ENCODE measurements at regions not wholly inside any gene's neighbourhood (a gene's known extent, or its start where the extent isn't known, plus 50 kb on each side); places are given as distances from the start of the nearest gene placed in this dataset.
"Not testable (repeated sequence)": the region's sequence is repeated elsewhere in the genome, so short reads cannot be mapped to it uniquely, and the experiment has no call there.

GRCh38 chr4:138473339-138473738 lies 231.2 kb upstream of the SLC7A11 start:
- ATAC-seq (ENCODE audit: insufficient read depth, low FRiP score) (no peak), DNase-seq (no peak)
- no peaks in the 10 kb centered on the region for H3K4me1 ChIP-seq (ENCODE audit: control insufficient read depth in 5 of 5, insufficient read depth in 5 of 5, low read length in 5 of 5)
- H3K9me3 ChIP-seq (ENCODE audit: control insufficient read depth in 4 of 4, insufficient read depth in 3 of 4, low read length in 3 of 4) = peaks cover 0 to 3% (median under 1%) of the 10 kb centered on the region in 4 donors
- H3K9ac ChIP-seq (ENCODE audit: insufficient read depth in 1 of 2, low read length in 2 of 2) = no peak overlapping the region
- WGBS, 2 donors = 97 to 98% methylated on average over 4 of the region's 4 CpGs
- H3K27ac ChIP-seq (ENCODE audit: low read depth in 1 of 2, low read length in 1 of 2) = no peak overlapping the region
- no peaks in the 10 kb centered on the region for H3K36me3 ChIP-seq (ENCODE audit: control insufficient read depth in 4 of 4, insufficient read depth in 4 of 4, low read length in 4 of 4)
- H3K27me3 ChIP-seq (ENCODE audit: control insufficient read depth in 3 of 3, insufficient read depth in 3 of 3, low read length in 2 of 3) = no peaks in the 10 kb centered on the region
- TF ChIP-seq CTCF (IDR thresholded peaks at IDR 0.05; ENCODE audit: control extremely low read depth, extremely low read depth) = no peak
- H3K4me3 ChIP-seq = no peak overlapping the region

GRCh38 chr4:138460477-138461414 lies 218.6 kb upstream of the SLC7A11 start:
- DNase-seq = no peak
- 75 to 85% methylated on average over 6 of the region's 6 CpGs for WGBS, 2 donors
- Histone ChIP-seq H3K9ac (ENCODE audit: insufficient read depth in 1 of 2, low read length in 2 of 2) (no peak overlapping the region), H3K9me3 (ENCODE audit: control insufficient read depth in 4 of 4, insufficient read depth in 3 of 4, low read length in 3 of 4) (no peaks in the 10 kb centered on the region), H3K4me1 (ENCODE audit: control insufficient read depth in 5 of 5, insufficient read depth in 5 of 5, low read length in 5 of 5) (peaks cover 0 to 4% (median 0%) of the 10 kb centered on the region in 5 donors), H3K27ac (ENCODE audit: low read depth in 1 of 2, low read length in 1 of 2) (no peak overlapping the region), H3K36me3 (ENCODE audit: control insufficient read depth in 4 of 4, insufficient read depth in 4 of 4, low read length in 4 of 4) (no peaks in the 10 kb centered on the region), H3K4me3 (no peak overlapping the region), H3K27me3 (ENCODE audit: control insufficient read depth in 3 of 3, insufficient read depth in 3 of 3, low read length in 2 of 3) (no peaks in the 10 kb centered on the region)
- TF ChIP-seq CTCF (IDR thresholded peaks at IDR 0.05; ENCODE audit: control extremely low read depth, extremely low read depth) = no peak
- ATAC-seq (ENCODE audit: insufficient read depth, low FRiP score) = no peak

- ATAC-seq (ENCODE audit: insufficient read depth, low FRiP score) = no peak
- no peak for DNase-seq
- Histone ChIP-seq H3K4me3 (no peak overlapping the region), H3K27ac (ENCODE audit: low read depth in 1 of 2, low read length in 1 of 2) (no peak overlapping the region), H3K9ac (ENCODE audit: insufficient read depth in 1 of 2, low read length in 2 of 2) (no peak overlapping the region), H3K27me3 (ENCODE audit: control insufficient read depth in 3 of 3, insufficient read depth in 3 of 3, low read length in 2 of 3) (no peaks in the 10 kb centered on the region), H3K36me3 (ENCODE audit: control insufficient read depth in 4 of 4, insufficient read depth in 4 of 4, low read length in 4 of 4) (no peaks in the 10 kb centered on the region), H3K4me1 (ENCODE audit: control insufficient read depth in 5 of 5, insufficient read depth in 5 of 5, low read length in 5 of 5) (no peaks in the 10 kb centered on the region), H3K9me3 (ENCODE audit: control insufficient read depth in 4 of 4, insufficient read depth in 3 of 4, low read length in 3 of 4) (no peaks in the 10 kb centered on the region)
- TF ChIP-seq CTCF (IDR thresholded peaks at IDR 0.05; ENCODE audit: control extremely low read depth, extremely low read depth) = no peak
- WGBS, 2 donors = 46 to 72% methylated on average over 3 of the region's 3 CpGs
These were observed 216.6 kb upstream of the SLC7A11 start for GRCh38 chr4:138458751-138459150.

- not testable (repeated sequence) for DNase-seq; H3K27me3 ChIP-seq (ENCODE audit: control insufficient read depth in 3 of 3, insufficient read depth in 3 of 3, low read length in 2 of 3); H3K9me3 ChIP-seq (ENCODE audit: control insufficient read depth in 4 of 4, insufficient read depth in 3 of 4, low read length in 3 of 4); H3K4me1 ChIP-seq (ENCODE audit: control insufficient read depth in 5 of 5, insufficient read depth in 5 of 5, low read length in 5 of 5); H3K9ac ChIP-seq (ENCODE audit: insufficient read depth in 1 of 2, low read length in 2 of 2); ATAC-seq (ENCODE audit: insufficient read depth, low FRiP score); H3K4me3 ChIP-seq; H3K27ac ChIP-seq (ENCODE audit: low read depth in 1 of 2, low read length in 1 of 2); H3K36me3 ChIP-seq (ENCODE audit: control insufficient read depth in 4 of 4, insufficient read depth in 4 of 4, low read length in 4 of 4)
- WGBS, 2 donors = 94 to 97% methylated on average over 2 of the region's 2 CpGs
These were observed 214.2 kb upstream of the SLC7A11 start for GRCh38 chr4:138456349-138456748.
